ENCODE measurements at regions not wholly inside any gene's neighbourhood (a gene's known extent, or its start where the extent isn't known, plus 50 kb on each side); places are given as distances from the start of the nearest gene placed in this dataset.

- no peak for DNase-seq (ENCODE audit: low spot score)
Observed at GRCh38 chr9:110143485-110143884, 64.5 kb downstream of the C9orf152 start.

GRCh38 chr9:110143950-110144545 lies 63.9 kb downstream of the C9orf152 start:
- DNase-seq (ENCODE audit: low spot score): peak; percentile 39

GRCh38 chr9:110146373-110146772 lies 61.6 kb downstream of the C9orf152 start:
- DNase-seq (ENCODE audit: low spot score): peak; percentile 20

- peak; percentile 46 for DNase-seq (ENCODE audit: low spot score)
Observed at GRCh38 chr9:110148384-110148783, 59.6 kb downstream of the C9orf152 start.

- no peak for DNase-seq (ENCODE audit: low spot score)
Observed at GRCh38 chr9:110148891-110149290, 59.1 kb downstream of the C9orf152 start.
